ENCODE measurements at regions not wholly inside any gene's neighbourhood (a gene's known extent, or its start where the extent isn't known, plus 50 kb on each side); places are given as distances from the start of the nearest gene placed in this dataset.

DNA sequence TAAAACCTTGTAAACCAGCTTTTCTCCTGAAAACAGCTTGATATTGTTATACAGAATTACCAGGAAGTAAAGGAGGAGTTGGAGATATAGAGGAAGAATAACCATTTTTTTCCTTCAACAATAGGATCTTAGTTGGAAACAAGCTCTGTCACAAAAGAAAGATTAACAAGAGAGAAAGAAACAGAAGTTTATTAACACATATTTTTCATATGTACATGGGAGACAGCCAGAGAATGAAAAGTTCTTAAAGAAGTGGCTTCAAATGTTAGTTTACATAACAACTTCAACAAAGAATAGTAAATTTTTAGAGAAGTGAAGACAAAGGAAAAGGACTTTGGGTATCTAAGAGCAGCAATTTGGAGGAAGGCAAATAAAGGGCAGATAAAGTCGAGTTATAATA is 94.9 kb upstream of the ANKRD50 start:
- no peak for DNase-seq (ENCODE audit: low read depth)

DNA sequence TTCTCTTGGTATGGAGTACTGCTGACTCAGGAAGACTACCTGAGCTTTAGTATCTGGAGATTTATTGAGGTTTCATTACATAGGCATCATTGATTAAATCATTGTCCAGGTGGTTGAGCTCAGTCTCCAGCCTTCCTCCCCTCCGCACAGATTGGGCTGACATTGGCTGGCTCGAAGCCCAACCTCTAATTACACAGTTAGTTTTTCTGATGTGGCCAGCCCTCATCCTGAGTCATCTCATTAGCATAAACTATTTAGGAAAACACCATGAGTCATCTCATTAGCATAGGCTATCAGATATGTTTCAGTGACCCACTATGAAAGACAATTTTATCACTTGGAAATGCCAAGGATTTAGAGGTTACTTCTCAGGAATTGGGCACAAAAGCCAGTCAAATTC is 93.9 kb upstream of the ANKRD50 start:
- no peak for DNase-seq (ENCODE audit: low read depth)

DNA sequence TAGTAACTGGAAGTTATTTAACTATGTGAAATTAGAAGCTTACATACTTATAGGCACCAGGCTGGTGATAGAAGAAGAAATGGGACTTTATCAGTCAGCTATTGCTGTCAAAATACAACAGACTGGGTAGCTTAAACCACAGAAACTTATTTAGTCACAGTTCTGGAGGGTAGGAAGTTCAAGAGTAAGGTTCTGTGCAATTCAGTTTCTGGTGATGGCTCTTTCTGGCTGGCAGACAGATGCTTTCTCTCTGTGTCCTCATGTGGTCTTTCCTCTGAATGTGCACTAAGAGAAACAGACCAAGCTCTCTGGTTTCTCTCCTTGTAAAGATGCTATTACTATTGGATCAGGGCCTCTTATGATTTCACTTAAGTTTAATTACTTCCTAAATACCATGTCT is 92.1 kb upstream of the ANKRD50 start:
- no peak for DNase-seq (ENCODE audit: low read depth)

DNA sequence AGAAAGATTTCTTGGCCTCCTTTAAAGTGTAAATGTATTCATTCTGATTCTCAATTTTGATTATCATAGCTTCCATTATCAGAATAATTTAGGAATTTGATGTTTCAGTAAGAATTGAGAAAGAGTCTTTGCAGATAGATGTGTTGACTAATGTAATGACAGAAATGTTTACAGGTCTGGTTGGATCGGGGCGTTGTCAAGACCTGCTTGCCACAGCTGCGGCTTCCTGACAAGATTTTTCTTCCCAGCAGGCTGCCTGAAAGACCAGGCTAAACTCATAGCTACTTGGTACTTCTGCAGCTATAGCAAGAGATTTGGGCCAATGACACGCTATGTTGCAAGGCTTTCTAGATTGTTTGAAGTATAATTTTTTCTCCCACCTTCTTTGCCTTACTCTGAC is 91.5 kb upstream of the ANKRD50 start:
- DNase-seq (ENCODE audit: low read depth), result no peak

DNA sequence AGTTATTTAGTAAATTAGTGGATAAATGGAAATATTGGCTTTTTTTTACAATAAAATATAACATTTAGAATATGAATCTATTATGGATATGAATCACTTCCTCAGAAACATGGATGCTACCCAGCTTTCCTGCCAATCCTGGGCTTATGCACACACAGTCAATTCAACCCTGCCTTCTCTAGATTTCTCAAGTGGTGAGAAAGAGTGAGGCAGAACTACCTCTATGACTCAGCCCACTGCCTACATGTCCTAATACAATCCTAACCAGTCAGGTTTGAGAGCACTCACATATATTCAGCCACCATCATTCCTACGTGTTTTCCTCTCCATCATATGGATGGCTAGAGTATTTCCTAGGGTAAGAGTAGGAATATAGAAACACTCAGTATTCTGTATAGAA is 91.1 kb upstream of the ANKRD50 start:
- no peak for DNase-seq (ENCODE audit: low read depth)

DNA sequence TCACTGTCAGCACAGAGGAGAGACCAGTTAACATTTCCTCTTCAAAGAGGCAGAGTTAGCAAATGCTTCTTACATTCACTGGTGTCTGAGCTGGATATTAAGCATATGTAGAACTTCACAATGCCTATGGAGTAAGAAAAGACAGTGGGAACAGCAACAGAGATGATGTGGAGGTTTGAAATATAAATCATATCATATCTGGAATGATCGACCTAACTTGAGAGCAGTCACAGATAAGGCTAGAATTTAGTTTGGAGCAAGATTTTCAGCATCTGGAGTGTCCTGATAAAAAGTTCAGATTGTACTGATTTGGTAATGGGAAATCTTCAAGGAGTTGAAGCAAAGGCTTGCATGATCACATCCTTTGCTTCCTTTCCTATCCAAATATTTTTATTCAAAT is 90.5 kb upstream of the ANKRD50 start:
- DNase-seq (ENCODE audit: low read depth), result no peak

DNA sequence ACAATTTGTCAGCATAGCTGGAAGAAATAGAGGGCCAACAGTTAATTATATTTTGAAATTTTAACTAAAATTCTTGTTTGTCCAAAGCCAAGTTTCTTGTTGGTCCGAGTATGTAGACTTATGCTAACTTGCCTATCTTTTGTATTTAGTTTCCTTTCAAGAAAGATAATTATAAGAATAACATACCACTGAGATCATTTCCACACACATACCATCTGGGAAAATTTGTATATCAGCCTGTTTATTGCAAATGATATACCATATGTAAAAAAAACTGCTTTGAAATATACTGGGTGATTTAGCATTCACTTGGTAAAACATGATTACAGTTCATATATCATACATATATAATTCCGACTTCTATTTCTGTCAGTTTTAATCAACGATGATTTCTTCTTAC is 84.7 kb upstream of the ANKRD50 start:
- DNase-seq (ENCODE audit: low read depth), result no peak

DNA sequence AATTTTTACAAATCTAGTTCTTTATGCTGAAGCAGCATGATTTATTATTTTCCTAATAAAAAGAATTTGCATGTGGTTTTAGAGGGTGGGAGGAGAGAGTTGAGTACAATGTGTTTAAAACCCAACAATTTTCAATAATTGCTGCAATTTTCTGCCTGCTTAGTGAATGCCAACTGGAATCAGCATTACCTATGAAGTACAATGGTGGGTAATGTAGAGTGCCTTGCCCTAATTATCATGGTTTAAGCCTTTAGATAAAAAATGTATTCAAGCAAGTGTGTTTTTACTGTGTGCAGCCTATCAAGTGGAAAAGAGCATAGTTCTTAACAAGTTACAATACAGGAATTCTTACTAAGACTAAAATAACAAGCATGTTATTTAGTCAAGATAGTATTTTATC is 77.9 kb upstream of the ANKRD50 start:
- DNase-seq (ENCODE audit: low read depth), result no peak

DNA sequence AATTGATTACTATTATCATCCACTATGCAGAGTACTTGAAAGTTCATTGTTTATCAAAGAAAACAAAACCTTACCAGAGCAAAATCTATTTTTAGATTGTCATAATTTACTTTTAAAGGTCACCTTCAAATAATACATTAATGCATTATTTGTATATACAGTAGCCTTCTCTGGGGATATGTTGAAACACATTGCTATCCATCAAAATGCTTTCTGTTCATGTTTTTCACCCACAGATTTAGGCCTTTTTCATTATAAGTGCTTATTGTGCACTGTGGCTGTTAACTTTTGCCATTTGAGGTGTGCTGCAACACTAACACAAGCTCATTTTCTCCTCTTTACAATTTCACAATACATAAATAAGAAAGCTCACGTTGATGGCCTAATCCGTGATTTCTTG is 74.1 kb upstream of the ANKRD50 start:
- DNase-seq (ENCODE audit: low read depth), result no peak

DNA sequence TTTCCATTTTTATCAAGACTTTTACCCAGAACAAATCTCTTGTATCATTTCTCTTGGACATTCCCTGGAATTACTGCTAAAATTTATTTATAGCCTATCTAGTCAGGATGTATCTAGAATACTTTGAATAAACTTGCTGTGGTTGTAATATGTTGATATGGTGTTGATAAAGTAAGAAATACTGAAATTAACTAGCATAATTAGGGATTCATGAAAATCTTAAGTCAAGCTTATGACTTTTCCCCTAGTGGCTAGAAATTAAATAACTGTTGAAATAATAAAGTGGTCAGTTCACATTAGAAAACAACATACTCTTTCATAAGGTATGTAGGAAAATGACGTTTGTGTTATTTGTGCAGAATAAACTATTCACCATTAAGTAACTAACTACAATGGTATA is 73.1 kb upstream of the ANKRD50 start:
- DNase-seq (ENCODE audit: low read depth), result no peak

DNA sequence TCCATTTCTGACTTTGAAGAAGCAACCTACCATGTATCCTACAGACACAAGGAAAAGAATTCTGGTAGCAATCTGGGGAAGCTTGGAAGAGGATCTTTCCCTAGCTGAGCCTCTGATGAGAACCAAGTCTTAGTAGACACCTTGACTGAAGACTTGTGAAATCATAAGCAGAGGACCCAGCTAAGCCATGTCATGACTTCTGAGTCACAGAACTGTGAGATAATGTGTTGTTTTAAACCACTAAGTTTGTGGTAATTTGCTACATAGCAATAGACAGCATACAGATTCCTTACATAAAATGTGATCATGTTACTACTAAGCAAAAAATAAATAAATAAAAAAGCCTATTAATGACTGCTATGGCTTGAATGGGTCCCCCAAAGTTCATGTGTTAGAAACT is 71.3 kb upstream of the ANKRD50 start:
- no peak for DNase-seq (ENCODE audit: low read depth)

DNA sequence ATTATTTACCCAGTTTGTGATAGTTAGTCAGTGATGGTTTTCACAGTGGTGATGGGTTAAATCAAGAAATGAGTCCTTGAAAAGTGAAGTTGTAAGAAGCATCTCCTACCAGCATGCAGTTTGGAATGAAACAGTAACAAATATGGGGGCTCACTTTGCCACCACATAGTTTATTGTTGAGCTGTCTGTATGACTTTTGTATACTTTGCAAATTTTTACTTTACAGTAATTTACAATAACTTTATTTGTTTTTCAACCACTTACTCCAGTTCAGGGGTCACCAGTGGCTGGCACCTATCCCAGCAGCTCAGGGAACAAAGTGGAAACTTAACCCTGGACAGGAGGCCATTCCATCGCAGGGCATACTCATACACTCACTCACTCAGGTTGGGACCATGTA is 64.5 kb upstream of the ANKRD50 start:
- no peak for DNase-seq (ENCODE audit: low read depth)

DNA sequence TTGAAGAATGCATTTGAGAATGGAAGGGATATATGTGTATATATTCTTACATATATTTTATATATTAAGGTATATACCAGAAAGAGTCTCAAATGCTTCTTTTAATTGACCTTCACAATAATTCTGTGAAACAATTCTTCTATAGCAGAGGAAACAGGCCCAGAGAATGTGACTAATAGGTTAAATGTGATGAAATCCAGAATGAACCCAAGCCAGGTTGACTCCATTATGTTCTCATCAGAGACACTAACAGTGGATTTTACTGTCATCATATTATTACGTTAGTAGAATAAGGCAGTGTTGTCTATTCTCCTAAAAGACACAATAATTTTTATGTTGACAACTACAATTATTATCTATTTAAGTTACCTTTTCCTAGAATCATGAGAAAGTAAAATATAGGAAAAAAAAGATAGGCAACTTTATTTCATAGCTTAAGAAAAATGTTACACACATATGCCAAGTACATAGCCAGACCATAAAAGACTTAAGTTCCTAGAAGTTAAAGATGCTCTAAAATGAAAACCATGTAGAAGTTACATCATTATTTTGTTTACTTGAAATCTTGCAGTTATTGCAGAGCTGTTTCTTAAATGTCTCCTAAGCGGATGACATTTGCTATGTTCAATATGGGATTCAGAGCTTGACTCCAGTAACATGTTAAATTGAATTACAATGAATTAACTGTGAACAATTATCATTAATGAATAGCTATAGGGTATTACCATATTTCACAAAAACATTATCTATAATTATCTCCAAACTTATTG is 56.2 kb upstream of the ANKRD50 start:
- DNase-seq (ENCODE audit: low read depth), result no peak

DNA sequence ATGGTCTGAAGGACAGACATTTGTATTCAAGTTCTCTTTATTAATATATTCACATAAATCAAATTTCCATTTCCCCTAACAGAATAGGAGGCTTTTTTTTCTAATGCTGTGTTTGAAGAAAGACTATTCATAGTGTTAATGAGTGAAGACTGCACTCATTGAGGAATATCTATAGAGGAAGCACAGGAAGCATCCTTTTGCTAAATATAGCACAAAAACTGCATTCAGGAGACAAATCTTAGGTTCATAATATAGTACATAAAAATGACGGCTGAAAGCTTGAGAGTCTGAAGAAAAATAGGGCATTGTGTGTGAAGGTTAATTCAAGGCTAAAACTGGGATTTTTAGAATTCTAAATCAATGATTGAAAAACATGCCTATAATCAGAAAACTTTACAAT is 50.4 kb upstream of the ANKRD50 start:
- no peak for DNase-seq (ENCODE audit: low read depth)
